Endothelial cell of umbilical vein (primary cell): ENCODE measurements at regions not wholly inside any gene's neighbourhood (a gene's known extent, or its start where the extent isn't known, plus 50 kb on each side); places are given as distances from the start of the nearest gene placed in this dataset.

Experiments
- BruUV-seq: library from RNA; stranded (reverse); fragments of 400-500 nt; replicated peaks from 2 replicates; lab custom pipeline; 2021; lab: Mats Ljungman, UMichigan
- CTCF ChIA-PET: fragments of 300-600, 350-600 bp; sonication (Branson Sonifier 250); formaldehyde crosslinking; loops from one replicate; lab custom pipeline; 2021; ENCODE audit warnings: antibody characterized with exemption, inconsistent platforms; lab: Charles Lee
- POLR2A ChIA-PET: fragments of 300-600, 350-600 bp; sonication (Branson Sonifier 250); formaldehyde crosslinking; loops from one replicate; lab custom pipeline; 2021; ENCODE audit warnings: antibody characterized with exemption, inconsistent platforms; lab: Charles Lee
- DNase-seq: peaks from one replicate; pipeline ENCODE4 v3.0.0-alpha.2; 2011; ENCODE audit warnings: low read depth, low spot score
- FAIRE-seq: peaks from 2 replicates; lab custom pipeline; 2011; peaks lifted over from hg19 to GRCh38; lab: Jason Lieb, UNC
- H2AFZ ChIP-seq: 2 replicates; pipeline ENCODE4 v1.6.0; 2012; ENCODE audit warnings: low read depth, low read length, control low read depth, inconsistent platforms
- H3K27ac ChIP-seq: 2 replicates; pipeline ENCODE4 v1.5.1; 2011; ENCODE audit warnings: low read depth, mild to moderate bottlenecking, control low read depth, low read length, moderate library complexity; ENCODE audit not compliant: insufficient read depth
- H3K27me3 ChIP-seq, 2 experiments: 2 replicates each; pipeline versions ENCODE4 v1.6.0 to v1.6.1; 2011; ENCODE audit warnings: low read length in 2 of 2, mixed read lengths in 1 of 2; ENCODE audit not compliant: control insufficient read depth in 2 of 2, insufficient read depth in 2 of 2
- H3K36me3 ChIP-seq, 2 experiments: 2 replicates in 1 of 2; 3 replicates in 1 of 2; pipeline ENCODE4 v1.5.1; 2011; ENCODE audit warnings: low read length in 2 of 2, mild to moderate bottlenecking in 1 of 2, moderate library complexity in 1 of 2; ENCODE audit not compliant: control insufficient read depth in 2 of 2, insufficient read depth in 2 of 2; ENCODE audit errors: extremely low read depth in 1 of 2
- H3K4me1 ChIP-seq: 3 replicates; pipeline ENCODE4 v1.5.1; 2011; ENCODE audit warnings: mild to moderate bottlenecking, low read length; ENCODE audit not compliant: control insufficient read depth, insufficient read depth; ENCODE audit errors: extremely low read depth
- H3K4me2 ChIP-seq: 2 replicates; pipeline ENCODE4 v1.6.1; 2011; ENCODE audit warnings: low read length, control low read depth, mixed read lengths; ENCODE audit not compliant: insufficient read depth
- H3K4me3 ChIP-seq, 3 experiments: fragments of 200-600 bp in 1 of 3; sonication (generic), shearing (Covaris generic) in 1 of 3; replicated peaks in 1 of 3; 2 replicates each; pipeline ENCODE4 v1.5.1; 2011 to 2016; ENCODE audit warnings: control low read depth in 3 of 3, low read length in 3 of 3, mild to moderate bottlenecking in 2 of 3, inconsistent platforms in 1 of 3, low read depth in 1 of 3, moderate library complexity in 1 of 3; ENCODE audit not compliant: insufficient read depth in 1 of 3
- H3K79me2 ChIP-seq: 2 replicates; pipeline ENCODE4 v1.6.0; 2012; ENCODE audit warnings: low read length, inconsistent platforms; ENCODE audit not compliant: control insufficient read depth, insufficient read depth
- H3K9ac ChIP-seq: replicated peaks from 2 replicates; pipeline ENCODE3; 2011; ENCODE audit warnings: low read length, control low read depth; ENCODE audit not compliant: insufficient read depth; ENCODE audit errors: extremely low read depth
- H3K9me1 ChIP-seq: replicated peaks from 3 replicates; pipeline ENCODE4 v1.6.0; 2011; ENCODE audit warnings: mild to moderate bottlenecking, low read length; ENCODE audit not compliant: control insufficient read depth, insufficient read depth; ENCODE audit errors: extremely low read depth
- H3K9me3 ChIP-seq: replicated peaks from 2 replicates; pipeline ENCODE4 v1.5.1; 2012; ENCODE audit warnings: low read length, inconsistent platforms; ENCODE audit not compliant: control insufficient read depth, insufficient read depth
- H4K20me1 ChIP-seq: replicated peaks from 2 replicates; pipeline ENCODE3; 2011; ENCODE audit warnings: mild to moderate bottlenecking, low read length; ENCODE audit not compliant: control insufficient read depth, insufficient read depth; ENCODE audit errors: extremely low read depth
- EZH2 ChIP-seq: IDR thresholded peaks from 2 replicates; pipeline ENCODE4 v1.6.1; 2012; ENCODE audit warnings: borderline replicate concordance, low read depth, mild to moderate bottlenecking, moderate library complexity, low read length, inconsistent platforms; ENCODE audit not compliant: severe bottlenecking
- FOS ChIP-seq: IDR thresholded peaks from 2 replicates; pipeline ENCODE4 v1.6.1; 2011; ENCODE audit warnings: mild to moderate bottlenecking, low read length, moderate library complexity, borderline replicate concordance; ENCODE audit not compliant: insufficient read depth
- GATA2 ChIP-seq: IDR thresholded peaks from 2 replicates; pipeline ENCODE4 v1.7.0; 2011; ENCODE audit warnings: low read depth, mild to moderate bottlenecking, moderate library complexity, mixed read lengths, low read length; ENCODE audit not compliant: insufficient read length, insufficient read depth
- JUN ChIP-seq: IDR thresholded peaks from 2 replicates; pipeline ENCODE4 v1.6.1; 2011; ENCODE audit warnings: borderline replicate concordance, low read depth; ENCODE audit not compliant: insufficient read length, insufficient read depth
- MYC ChIP-seq: IDR thresholded peaks from one replicate; pipeline ENCODE4 v1.6.1; 2011; ENCODE audit warnings: mild to moderate bottlenecking, low read depth, low read length
- POLR2A ChIP-seq: IDR thresholded peaks from 2 replicates; pipeline ENCODE4 v1.6.1; 2012; ENCODE audit warnings: low read depth, mild to moderate bottlenecking, control low read depth, low read length
- POLR2AphosphoS5 ChIP-seq: IDR thresholded peaks from 2 replicates; pipeline ENCODE4 v1.6.1; 2012; ENCODE audit warnings: low read depth, mild to moderate bottlenecking, control low read depth, low read length, moderate library complexity; ENCODE audit not compliant: insufficient read depth
- dilution Hi-C: fragments of 300-500 bp; cut with MboI; formaldehyde crosslinking; loops from one replicate; pipeline ENCODE4 v1.15.0; 2019; ENCODE audit warnings: low sequenced_read_pairs; ENCODE audit not compliant: extremely low pct_ligation_motif_present
- intact Hi-C: fragments of 100-400 bp; cut with micrococcal nuclease; formaldehyde crosslinking; loops from one replicate; pipeline ENCODE4 v1.10.0; 2022
- TF ChIP-seq, protein P1 (sequence below): IDR thresholded peaks from 2 replicates; pipeline ENCODE4 v1.6.1; 2011; ENCODE audit not compliant: insufficient read depth, insufficient read length
- TF ChIP-seq, protein P2 (sequence below), 2 donors: IDR thresholded peaks; 1 replicate in 1 of 2; 2 replicates in 1 of 2; pipeline ENCODE4 v1.5.1; 2011; ENCODE audit warnings: low read length in 2 of 2, mild to moderate bottlenecking in 2 of 2, moderate library complexity in 2 of 2, control low read depth in 1 of 2, inconsistent platforms in 1 of 2, low read depth in 1 of 2; ENCODE audit not compliant: insufficient read depth in 1 of 2; ENCODE audit errors: extremely low read depth in 1 of 2

DNA sequence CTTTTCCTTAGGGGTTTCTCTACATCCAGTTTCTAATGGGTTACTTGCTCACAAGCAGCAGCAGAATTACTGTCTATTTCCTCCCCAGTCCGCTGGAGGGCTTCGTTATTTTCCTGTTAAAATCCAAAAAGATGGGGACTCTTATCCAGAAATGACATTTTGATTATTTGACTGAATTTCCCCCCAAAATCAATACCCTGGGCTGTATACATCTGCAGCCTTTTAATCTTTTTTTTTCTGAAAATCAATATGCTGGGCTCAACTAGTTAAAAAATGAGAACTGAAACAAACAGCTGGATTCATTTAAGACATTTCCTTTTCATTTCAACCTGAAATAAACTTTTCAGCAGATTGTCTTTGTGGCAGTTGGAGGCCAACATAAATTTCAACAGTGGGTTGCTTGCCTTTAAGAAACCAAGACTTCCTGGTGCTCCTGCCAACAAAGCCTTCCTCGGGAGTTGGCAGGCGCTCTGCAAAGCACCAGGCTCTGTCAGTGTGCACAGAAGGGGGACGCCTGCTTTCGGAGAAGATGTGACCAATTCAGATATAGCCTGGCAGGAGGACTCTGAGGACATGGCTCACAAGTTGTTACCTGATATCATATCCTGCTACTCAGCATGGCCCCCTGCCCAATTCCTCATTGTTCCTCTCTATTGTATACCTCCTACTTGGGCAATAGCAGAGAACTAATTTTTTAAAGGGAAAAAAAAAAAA is 204.7 kb upstream of the ARG1 start:
- Histone ChIP-seq H2AFZ (no peak overlapping the region), H3K4me1 (no peaks in the 10 kb centered on the region), H3K36me3 (no peaks in the 10 kb centered on the region), H3K9ac (no peak overlapping the region), H4K20me1 (no peaks in the 10 kb centered on the region), H3K79me2 (no peaks in the 10 kb centered on the region), H3K4me3 (no peak overlapping the region), H3K9me3 (no peaks in the 10 kb centered on the region), H3K27me3 (peaks cover 0 to 2% of the 10 kb centered on the region in 2 experiments), H3K27ac (no peak overlapping the region), H3K4me2 (no peak overlapping the region), H3K9me1 (no peaks in the 10 kb centered on the region)
- intact Hi-C loops, result no loop called here
- FAIRE-seq (no peak), DNase-seq (no peak)
- no TSS peak for BruUV-seq
- ChIA-PET POLR2A (no interaction called here), CTCF (no interaction called here)
- TF ChIP-seq POLR2A (no peak), JUN (no peak), EZH2 (no peak), GATA2 (no peak), FOS (no peak), POLR2AphosphoS5 (no peak), MYC (no peak)
- TF ChIP-seq, protein P1, sequence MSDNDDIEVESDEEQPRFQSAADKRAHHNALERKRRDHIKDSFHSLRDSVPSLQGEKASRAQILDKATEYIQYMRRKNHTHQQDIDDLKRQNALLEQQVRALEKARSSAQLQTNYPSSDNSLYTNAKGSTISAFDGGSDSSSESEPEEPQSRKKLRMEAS, result no peak
- TF ChIP-seq, protein P2, sequence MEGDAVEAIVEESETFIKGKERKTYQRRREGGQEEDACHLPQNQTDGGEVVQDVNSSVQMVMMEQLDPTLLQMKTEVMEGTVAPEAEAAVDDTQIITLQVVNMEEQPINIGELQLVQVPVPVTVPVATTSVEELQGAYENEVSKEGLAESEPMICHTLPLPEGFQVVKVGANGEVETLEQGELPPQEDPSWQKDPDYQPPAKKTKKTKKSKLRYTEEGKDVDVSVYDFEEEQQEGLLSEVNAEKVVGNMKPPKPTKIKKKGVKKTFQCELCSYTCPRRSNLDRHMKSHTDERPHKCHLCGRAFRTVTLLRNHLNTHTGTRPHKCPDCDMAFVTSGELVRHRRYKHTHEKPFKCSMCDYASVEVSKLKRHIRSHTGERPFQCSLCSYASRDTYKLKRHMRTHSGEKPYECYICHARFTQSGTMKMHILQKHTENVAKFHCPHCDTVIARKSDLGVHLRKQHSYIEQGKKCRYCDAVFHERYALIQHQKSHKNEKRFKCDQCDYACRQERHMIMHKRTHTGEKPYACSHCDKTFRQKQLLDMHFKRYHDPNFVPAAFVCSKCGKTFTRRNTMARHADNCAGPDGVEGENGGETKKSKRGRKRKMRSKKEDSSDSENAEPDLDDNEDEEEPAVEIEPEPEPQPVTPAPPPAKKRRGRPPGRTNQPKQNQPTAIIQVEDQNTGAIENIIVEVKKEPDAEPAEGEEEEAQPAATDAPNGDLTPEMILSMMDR (IDR thresholded peaks at IDR 0.05; ENCODE audit: extremely low read depth in 1 of 2, insufficient read depth in 1 of 2, low read depth in 1 of 2, low read length in 2 of 2), result no peak
- dilution Hi-C loops, result no loop called here
